ENCODE measurements at regions not wholly inside any gene's neighbourhood (a gene's known extent, or its start where the extent isn't known, plus 50 kb on each side); places are given as distances from the start of the nearest gene placed in this dataset.

GRCh38 chr3:117489663-117490079 is 780.1 kb downstream of the TUSC7 start:
- no peak overlapping the region for H3K27ac Mint-ChIP-seq
- Histone ChIP-seq H3K79me2 (replicated peaks; ENCODE audit: insufficient read depth) (no peaks in the 10 kb centered on the region), H3F3A (replicated peaks; ENCODE audit: low read depth) (no peaks in the 10 kb centered on the region), H4K20me1 (replicated peaks; ENCODE audit: insufficient read depth) (no peaks in the 10 kb centered on the region), H3K27ac (ENCODE audit: low read depth) (no peak overlapping the region), H3K4me3 (no peak overlapping the region), H2AFZ (no peak overlapping the region), H3K4me1 (ENCODE audit: insufficient read depth) (no peaks in the 10 kb centered on the region), H3K36me3 (ENCODE audit: insufficient read depth) (no peaks in the 10 kb centered on the region), H3K4me2 (no peak overlapping the region), H3K27me3 (ENCODE audit: insufficient read depth) (no peaks in the 10 kb centered on the region), H3K9me2 (ENCODE audit: insufficient read depth) (no peaks in the 10 kb centered on the region; the same call in 1 of the 2 replicates)
- no peak overlapping the region for H3K4me3 Mint-ChIP-seq
- H3K36me3 Mint-ChIP-seq (ENCODE audit: low read depth): no peaks in the 10 kb centered on the region
- DNase-seq (ENCODE audit: low spot score) (no peak), ATAC-seq (no peak)
- TF ChIP-seq CTCF (conservative IDR thresholded peaks at IDR 0.05; ENCODE audit: low read depth in 2 of 2): no peak
- TF ChIP-seq EZH2phosphoT487 (IDR thresholded peaks at IDR 0.05; ENCODE audit: unreplicated experiment): no peak
- TF ChIP-seq REST (IDR thresholded peaks at IDR 0.05; ENCODE audit: unreplicated experiment): no peak
- TF ChIP-seq JUNB (IDR thresholded peaks at IDR 0.05; ENCODE audit: unreplicated experiment): no peak
- TF ChIP-seq EZH2 (IDR thresholded peaks at IDR 0.05; ENCODE audit: low read depth, unreplicated experiment): no peak
- no peak for TF ChIP-seq ETS1 (IDR thresholded peaks at IDR 0.05)
- no peak for TF ChIP-seq ZNF462 (CRISPR knock-in tag; IDR thresholded peaks at IDR 0.05)
- TF ChIP-seq CREB1 (CRISPR knock-in tag; IDR thresholded peaks at IDR 0.05; ENCODE audit: low read depth): no peak
- TF ChIP-seq STAT1 (IDR thresholded peaks at IDR 0.05; ENCODE audit: unreplicated experiment): no peak
- TF ChIP-seq POLR2AphosphoS5 (IDR thresholded peaks at IDR 0.05; ENCODE audit: low read depth): no peak
- no peak for TF ChIP-seq ZNF114 (CRISPR knock-in tag; IDR thresholded peaks at IDR 0.05)
- TF ChIP-seq ZNF331 (CRISPR knock-in tag; IDR thresholded peaks at IDR 0.05; ENCODE audit: low read depth): no peak
- no peak for TF ChIP-seq NANOG (IDR thresholded peaks at IDR 0.05; ENCODE audit: borderline replicate concordance)
- no peaks in the 10 kb centered on the region; the same call in 2 of the 3 replicates for H3K9me3 Mint-ChIP-seq
- H3K4me1 Mint-ChIP-seq: peaks cover 21% of the 10 kb centered on the region
- peaks cover 2% of the 10 kb centered on the region for H3K27me3 Mint-ChIP-seq (ENCODE audit: insufficient read depth, low read depth, poor library complexity)

Data from GM23338 (cell line).